ENCODE measurements at regions not wholly inside any gene's neighbourhood (a gene's known extent, or its start where the extent isn't known, plus 50 kb on each side); places are given as distances from the start of the nearest gene placed in this dataset.

DNA sequence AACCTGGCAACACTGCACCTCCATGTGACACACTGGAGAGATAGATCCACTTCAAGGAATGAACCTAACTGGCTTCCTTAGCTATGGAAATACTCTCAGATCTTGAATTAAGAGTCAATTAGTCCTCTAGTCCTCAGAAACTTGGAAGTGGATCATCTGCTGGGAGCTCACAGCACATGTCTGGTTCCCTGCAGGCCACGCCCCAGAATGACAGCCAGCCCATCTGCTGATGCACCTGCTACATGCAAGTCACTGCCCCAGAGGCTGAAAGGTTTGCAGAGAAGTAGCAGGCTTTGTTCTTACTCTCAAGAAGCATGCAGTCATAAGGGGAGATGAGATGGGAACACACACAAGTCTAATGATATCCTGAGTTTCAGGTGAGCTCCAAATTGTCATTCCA is 275.9 kb downstream of the SKAP2 start:
- TF ChIP-seq, protein P1, sequence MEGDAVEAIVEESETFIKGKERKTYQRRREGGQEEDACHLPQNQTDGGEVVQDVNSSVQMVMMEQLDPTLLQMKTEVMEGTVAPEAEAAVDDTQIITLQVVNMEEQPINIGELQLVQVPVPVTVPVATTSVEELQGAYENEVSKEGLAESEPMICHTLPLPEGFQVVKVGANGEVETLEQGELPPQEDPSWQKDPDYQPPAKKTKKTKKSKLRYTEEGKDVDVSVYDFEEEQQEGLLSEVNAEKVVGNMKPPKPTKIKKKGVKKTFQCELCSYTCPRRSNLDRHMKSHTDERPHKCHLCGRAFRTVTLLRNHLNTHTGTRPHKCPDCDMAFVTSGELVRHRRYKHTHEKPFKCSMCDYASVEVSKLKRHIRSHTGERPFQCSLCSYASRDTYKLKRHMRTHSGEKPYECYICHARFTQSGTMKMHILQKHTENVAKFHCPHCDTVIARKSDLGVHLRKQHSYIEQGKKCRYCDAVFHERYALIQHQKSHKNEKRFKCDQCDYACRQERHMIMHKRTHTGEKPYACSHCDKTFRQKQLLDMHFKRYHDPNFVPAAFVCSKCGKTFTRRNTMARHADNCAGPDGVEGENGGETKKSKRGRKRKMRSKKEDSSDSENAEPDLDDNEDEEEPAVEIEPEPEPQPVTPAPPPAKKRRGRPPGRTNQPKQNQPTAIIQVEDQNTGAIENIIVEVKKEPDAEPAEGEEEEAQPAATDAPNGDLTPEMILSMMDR (IDR thresholded peaks at IDR 0.05; ENCODE audit: extremely low read depth, missing control alignments) = no peak
- no peak for DNase-seq (ENCODE audit: low spot score)

DNA sequence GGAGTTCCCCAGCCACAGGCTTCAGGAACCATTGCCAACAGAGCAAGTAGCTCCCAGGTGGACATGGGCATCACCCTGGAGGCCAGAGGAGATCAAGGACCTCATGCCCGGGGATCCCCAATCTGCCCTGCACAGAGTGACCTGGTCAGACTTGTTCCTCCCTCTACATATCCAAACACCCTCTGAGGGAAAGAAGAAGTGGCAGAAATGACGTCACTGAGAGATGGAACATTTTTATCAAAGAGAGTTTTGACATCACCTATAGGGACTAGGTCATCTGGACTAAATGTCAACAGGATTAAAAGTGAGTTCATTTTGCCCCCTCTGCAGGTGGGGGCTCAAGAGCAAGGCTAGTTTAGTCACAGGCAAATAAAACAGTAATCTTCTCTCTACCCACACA is 273.7 kb downstream of the SKAP2 start:
- TF ChIP-seq, protein P1 (IDR thresholded peaks at IDR 0.05; ENCODE audit: extremely low read depth, missing control alignments) = no peak
- no peak for DNase-seq (ENCODE audit: low spot score)

DNA sequence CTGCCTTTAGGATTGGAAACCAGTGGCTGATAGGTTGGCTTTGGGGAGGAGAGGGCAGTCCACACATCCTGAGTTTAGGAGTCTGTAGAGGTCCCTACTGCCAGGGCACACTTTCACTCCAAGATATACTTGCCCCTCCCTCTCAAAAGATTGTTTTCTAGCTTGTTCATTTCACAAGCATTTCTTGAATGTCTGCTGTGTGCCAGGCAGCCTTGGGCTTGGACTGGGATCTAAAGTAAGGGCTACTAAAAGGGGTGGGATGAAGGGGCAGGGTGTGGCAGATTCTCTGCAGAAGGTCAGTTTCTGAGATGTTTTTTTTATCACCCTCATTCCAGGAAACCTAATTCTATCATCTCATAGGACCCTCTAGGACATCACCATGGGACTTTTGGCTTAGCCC is 272.4 kb downstream of the SKAP2 start:
- DNase-seq (ENCODE audit: low spot score) = no peak
- TF ChIP-seq, protein P1 (IDR thresholded peaks at IDR 0.05; ENCODE audit: extremely low read depth, missing control alignments) = no peak

DNA sequence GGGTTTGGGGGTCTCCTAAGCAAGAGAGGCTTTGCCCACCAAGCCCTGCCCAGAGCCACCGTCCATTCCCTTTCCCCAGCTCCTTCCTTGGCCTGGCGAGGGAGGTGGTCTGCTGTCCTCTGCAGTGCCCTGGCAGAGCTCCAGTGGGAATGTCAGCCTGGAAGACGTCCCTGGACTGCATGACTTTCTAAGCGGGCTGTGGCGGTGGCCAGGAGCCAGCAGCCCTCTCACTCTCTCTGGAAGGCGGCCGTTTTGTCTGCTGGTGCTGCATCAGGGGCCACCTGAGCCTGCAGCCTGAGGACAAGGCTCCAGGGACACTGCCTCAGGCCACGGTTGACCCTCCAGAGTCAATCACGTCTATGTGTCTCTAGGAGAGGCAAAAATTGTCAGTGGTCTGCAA is 271.0 kb downstream of the SKAP2 start:
- DNase-seq (ENCODE audit: low spot score) = no peak
- TF ChIP-seq, protein P1 (IDR thresholded peaks at IDR 0.05; ENCODE audit: extremely low read depth, missing control alignments) = no peak

DNA sequence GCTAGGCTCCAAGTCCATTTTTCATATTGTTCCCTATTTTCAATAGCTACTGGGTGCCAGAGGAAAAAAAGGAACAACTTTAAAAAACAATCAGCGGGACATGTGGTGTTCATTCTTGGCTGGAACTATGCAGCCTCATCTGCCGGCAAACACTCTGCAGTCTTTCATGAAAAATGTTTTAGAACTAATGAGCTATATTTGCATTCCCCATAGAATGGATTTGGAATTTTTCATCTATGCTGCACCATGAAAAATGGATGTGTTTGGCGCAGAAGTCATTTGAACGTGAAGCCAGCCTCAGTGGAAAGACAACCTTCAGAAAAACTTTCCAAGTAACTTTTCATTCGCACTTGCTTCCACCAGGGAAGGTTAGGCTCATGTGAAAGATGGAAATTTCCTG is 270.5 kb downstream of the SKAP2 start:
- TF ChIP-seq, protein P1 (IDR thresholded peaks at IDR 0.05; ENCODE audit: extremely low read depth, missing control alignments) = no peak
- DNase-seq (ENCODE audit: low spot score) = no peak

DNA sequence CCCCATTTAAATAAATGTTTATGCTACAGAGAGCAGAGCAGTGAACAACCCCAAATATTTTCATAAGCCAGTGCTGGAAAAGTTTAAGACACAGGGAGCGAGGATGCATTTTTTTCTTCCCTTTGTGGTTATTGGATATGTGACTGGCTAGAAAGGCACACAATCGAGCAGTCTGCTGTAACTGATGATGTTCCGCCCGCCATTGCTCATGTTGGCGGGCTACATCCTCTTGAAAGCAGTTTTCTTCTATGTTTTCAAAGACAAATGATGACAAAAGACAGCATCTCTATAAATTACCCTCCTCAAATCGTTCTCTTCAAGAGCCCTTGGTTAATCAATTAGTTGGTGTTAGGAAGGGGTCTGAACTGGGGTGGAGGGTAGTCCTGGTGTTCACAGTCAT is 269.8 kb downstream of the SKAP2 start:
- TF ChIP-seq, protein P1 (IDR thresholded peaks at IDR 0.05; ENCODE audit: extremely low read depth, missing control alignments) = no peak
- no peak for DNase-seq (ENCODE audit: low spot score)

DNA sequence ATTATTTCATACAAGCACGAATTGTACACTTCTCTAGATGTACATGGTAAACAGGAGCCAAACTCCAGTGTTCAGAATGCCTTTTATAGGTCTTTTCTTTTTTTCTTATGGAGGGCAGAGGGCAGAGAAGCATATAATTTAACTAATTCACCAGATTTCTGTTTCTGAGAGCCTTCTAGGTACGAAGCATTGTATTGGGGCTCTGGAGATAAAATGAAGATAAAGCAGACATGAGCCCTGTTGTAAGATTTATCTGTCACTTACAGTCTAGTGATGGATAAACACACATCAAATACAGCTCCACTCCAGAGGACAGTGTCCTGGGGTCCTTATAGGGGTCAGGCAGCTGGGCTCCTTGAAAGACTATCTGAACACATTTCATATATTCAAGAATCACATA is 265.5 kb downstream of the SKAP2 start:
- TF ChIP-seq, protein P1 (IDR thresholded peaks at IDR 0.05; ENCODE audit: extremely low read depth, missing control alignments) = no peak
- no peak for DNase-seq (ENCODE audit: low spot score)
